T-helper 2 cell treated with Interferon-gamma antibody and Interleukin-4, amounts not matched to agents 5 μg/mL and 100 μg/mL, for 36 hours (primary cell): ENCODE measurements at regions not wholly inside any gene's neighbourhood (a gene's known extent, or its start where the extent isn't known, plus 50 kb on each side); places are given as distances from the start of the nearest gene placed in this dataset.
A peak's percentile ranks its signal among the peaks of the same experiment; 100 is the strongest.

Source experiments
- DNase-seq: peaks from one replicate; pipeline ENCODE4 v3.0.0; 2021; ENCODE audit warnings: low spot score
- H3K27ac Mint-ChIP-seq: one replicate; pipeline ENCODE4 v1.8.0; 2021; ENCODE audit warnings: mild to moderate bottlenecking, mixed read lengths
- H3K27me3 Mint-ChIP-seq: one replicate; pipeline ENCODE4 v1.8.0; 2021; ENCODE audit warnings: low read depth, mixed read lengths
- H3K36me3 Mint-ChIP-seq: one replicate; pipeline ENCODE4 v1.8.0; 2021; ENCODE audit warnings: low read depth, mixed read lengths
- H3K4me1 Mint-ChIP-seq: one replicate; pipeline ENCODE4 v1.8.0; 2021; ENCODE audit warnings: low read depth, mixed read lengths
- H3K4me3 Mint-ChIP-seq: one replicate; pipeline ENCODE4 v1.8.0; 2022; ENCODE audit warnings: mild to moderate bottlenecking, moderate library complexity, mixed read lengths
- H3K9me3 Mint-ChIP-seq: one replicate; pipeline ENCODE4 v1.8.0; 2021; ENCODE audit warnings: mixed read lengths

DNA sequence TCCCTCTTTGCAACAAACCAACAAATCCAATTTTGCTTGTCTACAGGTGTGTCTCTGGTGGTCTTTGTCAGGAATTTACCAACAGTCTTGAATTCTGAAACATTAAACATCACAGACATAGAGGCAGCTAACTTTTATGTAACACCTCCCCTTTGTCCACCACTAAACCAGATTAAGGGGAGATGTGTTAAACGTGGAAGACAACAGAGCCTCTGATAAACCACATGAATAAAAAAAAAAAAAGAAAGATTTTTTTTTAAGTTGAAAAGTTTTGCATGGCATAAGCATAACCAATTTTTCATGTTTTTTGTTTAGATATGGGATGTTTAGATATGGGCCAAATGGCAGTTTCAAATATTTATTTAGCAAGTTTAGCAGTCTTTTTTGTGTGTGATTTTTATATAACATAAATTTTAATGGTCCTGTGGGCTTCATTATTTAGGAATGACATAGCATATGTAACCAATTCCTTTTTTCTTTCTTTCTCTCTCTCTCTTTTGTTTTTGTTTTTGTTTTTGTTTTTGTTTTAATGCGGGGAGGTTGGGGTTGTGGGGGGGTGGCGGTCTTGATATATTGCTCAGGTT lies 60.7 kb upstream of the BTN3A2 start:
- Mint-ChIP-seq H3K9me3 (no peaks in the 10 kb centered on the region), H3K27me3 (no peaks in the 10 kb centered on the region)
- no peak for DNase-seq

DNA sequence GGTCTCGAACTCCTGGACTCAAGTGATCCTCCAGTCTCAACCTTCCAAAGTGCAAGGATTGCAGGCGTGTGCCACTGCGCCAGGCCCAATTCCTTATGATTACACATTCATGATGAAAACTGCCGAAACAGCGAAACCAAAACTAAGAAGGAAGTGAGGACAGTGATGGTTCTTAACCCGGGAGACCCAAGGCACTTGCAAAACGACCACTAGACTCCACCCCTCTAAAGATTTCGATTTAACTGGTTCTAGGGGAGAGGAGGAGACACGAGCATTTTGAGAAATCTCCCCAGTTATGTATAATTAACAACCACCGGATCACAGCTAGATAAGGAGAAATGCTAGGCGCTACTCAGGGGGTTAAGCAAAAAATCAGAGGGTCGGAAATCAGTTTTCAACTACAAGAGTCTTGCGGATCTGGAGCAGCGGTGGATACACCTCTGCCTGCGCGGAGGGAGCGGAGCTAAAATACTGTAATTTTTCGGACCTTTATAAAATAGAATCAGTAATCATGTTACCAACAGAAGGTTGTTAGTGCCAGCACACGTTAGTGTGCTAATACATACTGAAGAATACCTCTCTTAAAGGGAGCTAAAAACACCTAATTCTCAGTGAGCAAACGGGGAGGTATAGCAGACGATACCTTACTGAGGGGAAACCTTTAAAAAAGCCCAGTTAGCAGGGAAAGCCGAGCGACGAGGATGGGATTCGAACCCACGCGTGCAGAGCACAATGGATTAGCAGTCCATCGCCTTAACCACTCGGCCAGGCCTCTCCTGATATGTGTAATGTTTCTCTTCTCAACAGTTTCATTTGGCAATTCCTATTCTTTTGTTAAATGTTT lies 60.0 kb upstream of the BTN3A2 start:
- H3K9me3 Mint-ChIP-seq = no peaks in the 10 kb centered on the region
- no peaks in the 10 kb centered on the region for H3K27me3 Mint-ChIP-seq
- DNase-seq = peak; percentile 44
- H3K4me1 Mint-ChIP-seq = peaks cover 51% of the 10 kb centered on the region
- H3K36me3 Mint-ChIP-seq = no peaks in the 10 kb centered on the region
- H3K4me3 Mint-ChIP-seq = peak overlapping the region; percentile 87
- peak overlapping the region; percentile 93 for H3K27ac Mint-ChIP-seq

More for the DNA sequence above, 60.7 kb upstream of the BTN3A2 start:
- peak overlapping the region; percentile 93 for H3K27ac Mint-ChIP-seq
- no peaks in the 10 kb centered on the region for H3K36me3 Mint-ChIP-seq
- H3K4me1 Mint-ChIP-seq = peaks cover 44% of the 10 kb centered on the region
- H3K4me3 Mint-ChIP-seq = peak overlapping the region; percentile 87

DNA sequence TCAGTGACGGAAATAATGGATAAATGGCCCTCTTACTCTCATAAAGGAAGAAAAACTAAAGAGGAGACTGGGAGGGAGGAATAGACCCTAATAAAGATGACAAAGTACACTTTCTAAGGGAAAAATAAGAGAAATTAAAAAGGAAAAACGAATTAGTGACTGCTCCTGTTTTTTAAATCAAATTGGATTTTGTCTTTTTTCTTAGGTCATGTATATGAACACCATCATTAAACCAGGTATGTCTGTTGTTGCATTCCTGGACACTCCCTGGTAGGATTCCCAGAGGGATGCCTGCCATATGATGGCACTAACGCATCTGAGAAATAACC lies 59.4 kb upstream of the BTN3A2 start:
- Mint-ChIP-seq H3K9me3 (no peaks in the 10 kb centered on the region), H3K27ac (peak overlapping the region; percentile 93), H3K4me3 (peak overlapping the region; percentile 87), H3K36me3 (no peaks in the 10 kb centered on the region), H3K27me3 (no peaks in the 10 kb centered on the region), H3K4me1 (peaks cover 53% of the 10 kb centered on the region)
- DNase-seq = no peak

DNA sequence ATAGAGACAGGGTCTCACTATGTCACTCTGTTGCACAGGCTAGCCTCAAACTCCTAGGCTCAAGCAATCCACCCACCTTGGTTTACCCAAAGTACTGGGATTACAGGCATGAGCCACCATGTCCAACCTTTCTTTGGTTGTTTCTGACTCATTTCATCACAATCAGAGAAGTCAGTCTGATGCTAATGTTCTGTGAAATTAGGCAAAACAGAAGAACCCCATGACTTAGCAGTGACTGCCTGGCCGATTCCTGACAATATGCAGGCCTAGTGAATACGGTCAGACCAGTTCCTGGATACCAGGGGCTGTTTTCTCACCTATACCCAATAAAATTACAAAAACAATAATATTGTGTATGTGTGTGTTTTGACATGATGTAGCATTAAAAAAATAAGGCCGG lies 58.8 kb upstream of the BTN3A2 start:
- no peak for DNase-seq
- H3K36me3 Mint-ChIP-seq = no peaks in the 10 kb centered on the region
- H3K4me3 Mint-ChIP-seq = no peak overlapping the region
- H3K4me1 Mint-ChIP-seq = peaks cover 54% of the 10 kb centered on the region
- H3K9me3 Mint-ChIP-seq = no peaks in the 10 kb centered on the region
- no peaks in the 10 kb centered on the region for H3K27me3 Mint-ChIP-seq
- H3K27ac Mint-ChIP-seq = no peak overlapping the region

DNA sequence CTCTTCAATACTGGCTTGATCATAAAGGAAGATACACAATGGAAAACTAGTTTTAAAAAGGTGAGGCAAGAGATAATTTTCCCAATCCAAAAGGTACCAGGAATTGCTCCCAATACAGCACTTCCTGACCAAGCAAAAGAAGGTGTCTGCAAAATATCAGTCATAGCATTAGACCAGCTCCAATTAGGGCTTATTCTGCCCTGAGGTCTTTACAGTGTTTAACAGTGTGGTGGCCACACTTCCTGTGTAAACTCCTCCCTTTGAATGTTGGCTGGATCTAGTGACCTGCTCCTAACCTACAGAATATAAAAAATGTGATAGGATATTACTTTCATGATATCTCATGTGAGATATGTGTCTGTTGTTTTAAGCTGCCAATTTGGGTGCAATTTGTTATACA lies 57.1 kb upstream of the BTN3A2 start:
- Mint-ChIP-seq H3K9me3 (no peaks in the 10 kb centered on the region), H3K27me3 (peaks cover under 1% of the 10 kb centered on the region), H3K27ac (peak overlapping the region; percentile 45), H3K36me3 (no peaks in the 10 kb centered on the region), H3K4me3 (no peak overlapping the region), H3K4me1 (peaks cover 61% of the 10 kb centered on the region)
- no peak for DNase-seq

DNA sequence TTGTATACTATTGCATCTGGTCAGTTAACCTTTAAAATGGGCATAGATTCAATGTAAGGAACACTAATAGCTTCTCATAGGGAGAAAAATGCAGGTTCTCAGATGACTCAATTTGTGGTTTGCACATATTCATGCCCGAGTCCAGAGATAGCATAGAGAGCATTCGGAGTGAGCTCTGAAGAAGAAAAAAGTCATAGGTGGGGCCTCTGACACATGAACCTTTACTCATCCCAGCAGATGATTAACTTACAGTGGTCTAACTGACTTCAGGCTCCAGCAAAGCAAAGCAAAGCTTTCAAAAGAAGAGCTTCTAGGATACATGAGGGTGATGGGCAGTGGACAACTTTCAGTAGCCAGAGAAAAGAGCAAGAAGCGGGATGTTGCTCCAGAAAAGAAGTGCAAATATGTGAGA lies 55.3 kb upstream of the BTN3A2 start:
- peaks cover 58% of the 10 kb centered on the region for H3K4me1 Mint-ChIP-seq
- peak; percentile 50 for DNase-seq
- no peaks in the 10 kb centered on the region for H3K9me3 Mint-ChIP-seq

DNA sequence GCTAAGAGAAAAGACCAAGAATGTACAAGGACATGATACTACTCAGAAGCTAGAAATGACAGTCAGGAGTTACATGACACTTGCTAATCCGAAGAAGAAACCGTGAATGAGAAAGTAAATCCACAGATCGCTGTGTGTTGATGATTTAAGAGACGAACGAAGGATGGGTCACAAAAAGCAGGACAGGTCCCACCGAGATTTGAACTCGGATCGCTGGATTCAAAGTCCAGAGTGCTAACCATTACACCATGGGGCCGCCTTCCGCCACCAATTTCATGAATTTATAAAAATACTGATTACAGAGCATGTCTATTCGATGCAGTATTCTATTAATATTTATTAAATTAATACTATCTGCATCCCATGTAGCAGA lies 54.0 kb upstream of the BTN3A2 start:
- Mint-ChIP-seq H3K4me1 (peaks cover 49% of the 10 kb centered on the region), H3K4me3 (peak overlapping the region; percentile 41), H3K9me3 (no peaks in the 10 kb centered on the region), H3K27ac (peak overlapping the region; percentile 85), H3K27me3 (peaks cover 5% of the 10 kb centered on the region), H3K36me3 (no peaks in the 10 kb centered on the region)
- DNase-seq = no peak

More for the DNA sequence above, 55.3 kb upstream of the BTN3A2 start:
- Mint-ChIP-seq H3K4me3 (peak overlapping the region; percentile 29), H3K36me3 (no peaks in the 10 kb centered on the region), H3K27me3 (peaks cover 5% of the 10 kb centered on the region), H3K27ac (peak overlapping the region; percentile 51)

DNA sequence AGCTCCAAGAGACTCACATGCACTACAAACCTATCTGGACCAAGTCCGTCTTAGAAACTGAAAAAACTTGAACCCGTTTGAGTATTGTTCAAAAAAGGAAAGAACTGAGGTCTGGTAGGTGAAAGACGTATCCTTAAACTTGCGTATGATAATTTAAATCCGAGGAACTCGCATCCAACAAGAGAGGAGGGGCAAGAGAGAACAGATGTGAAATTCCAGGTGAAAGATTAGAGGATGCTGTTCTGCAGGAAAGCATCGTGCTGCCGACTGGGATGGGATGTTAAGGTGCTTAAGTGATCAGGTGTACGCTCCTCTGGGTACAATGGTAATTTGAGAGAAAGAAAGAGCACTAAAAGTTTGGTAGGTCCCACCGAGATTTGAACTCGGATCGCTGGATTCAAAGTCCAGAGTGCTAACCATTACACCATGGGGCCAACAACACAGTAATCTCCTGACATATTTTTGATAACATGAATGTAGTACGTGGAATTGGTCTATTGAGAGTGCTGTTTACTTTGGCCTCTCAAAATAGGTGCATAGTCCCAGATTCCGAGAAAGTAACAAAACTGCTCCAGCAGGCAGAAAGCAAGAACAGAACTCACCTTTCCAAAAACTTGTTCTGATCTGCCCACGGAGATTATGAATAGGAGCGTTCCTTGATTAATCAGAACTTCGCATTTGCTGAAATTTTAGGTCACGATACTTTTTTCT lies 53.5 kb upstream of the BTN3A2 start:
- Mint-ChIP-seq H3K4me1 (peaks cover 49% of the 10 kb centered on the region), H3K27me3 (peaks cover 5% of the 10 kb centered on the region), H3K27ac (peak overlapping the region; percentile 85), H3K36me3 (no peaks in the 10 kb centered on the region), H3K9me3 (no peaks in the 10 kb centered on the region), H3K4me3 (peak overlapping the region; percentile 92)
- peak; percentile 55 for DNase-seq

DNA sequence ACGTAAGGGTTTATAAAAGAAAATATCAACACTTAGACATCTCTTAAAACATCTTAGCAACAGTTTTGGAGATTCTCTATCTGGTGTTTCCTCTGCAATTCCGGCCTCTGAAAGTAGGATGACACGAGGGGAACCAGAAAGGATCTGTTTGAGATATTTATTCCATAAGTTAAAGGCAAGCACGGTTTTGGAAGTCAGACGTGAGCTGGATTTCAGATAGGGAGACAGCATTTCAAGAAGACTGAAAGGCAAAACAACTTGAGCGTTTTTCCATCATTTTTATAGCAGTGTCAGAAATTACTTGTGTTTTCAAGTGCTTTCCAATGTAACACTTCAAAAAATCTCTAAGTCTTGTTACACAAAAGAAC lies 52.9 kb upstream of the BTN3A2 start:
- peak overlapping the region; percentile 92 for H3K4me3 Mint-ChIP-seq
- peaks cover 5% of the 10 kb centered on the region for H3K27me3 Mint-ChIP-seq
- H3K36me3 Mint-ChIP-seq = no peaks in the 10 kb centered on the region
- no peak for DNase-seq
- H3K27ac Mint-ChIP-seq = peak overlapping the region; percentile 85
- H3K4me1 Mint-ChIP-seq = peaks cover 49% of the 10 kb centered on the region
- H3K9me3 Mint-ChIP-seq = no peaks in the 10 kb centered on the region

DNA sequence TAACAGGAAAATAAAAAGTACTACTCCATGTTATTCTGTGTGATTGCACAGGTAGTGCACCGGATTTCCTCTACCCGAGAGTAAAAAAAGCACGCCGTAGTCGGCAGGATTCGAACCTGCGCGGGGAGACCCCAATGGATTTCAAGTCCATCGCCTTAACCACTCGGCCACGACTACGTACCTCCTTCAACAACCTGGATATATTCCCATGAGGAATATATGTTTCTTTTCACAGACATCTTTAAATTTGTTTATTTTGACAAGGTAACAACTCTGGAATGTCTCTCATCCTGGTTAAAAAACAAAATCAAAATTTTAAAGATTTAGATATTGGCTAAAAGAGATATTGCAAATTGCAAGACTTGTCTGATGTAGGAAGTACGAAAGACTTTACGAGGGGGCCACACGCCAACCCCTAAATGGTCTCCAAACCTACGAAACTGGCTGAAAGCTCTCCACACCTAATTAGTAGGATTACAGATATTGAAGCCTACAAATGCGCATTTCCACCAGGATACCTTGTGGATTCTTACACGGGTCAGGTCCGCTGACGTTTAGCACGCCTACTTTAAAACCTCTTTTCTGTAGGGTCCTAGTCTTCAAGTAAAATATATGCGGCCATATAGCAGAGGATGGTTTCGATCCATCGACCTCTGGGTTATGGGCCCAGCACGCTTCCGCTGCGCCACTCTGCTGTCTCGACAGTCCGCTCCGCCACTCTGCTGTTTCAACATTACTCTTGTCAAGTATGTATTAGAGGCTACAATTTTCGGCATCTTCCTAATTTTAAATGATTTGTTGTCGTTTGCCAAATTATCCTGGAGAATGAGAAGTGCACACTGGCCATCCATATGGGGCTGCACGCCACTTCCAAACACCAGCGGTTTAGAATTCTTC lies 52.2 kb upstream of the BTN3A2 start:
- peak; percentile 77 for DNase-seq
- H3K27ac Mint-ChIP-seq = peak overlapping the region; percentile 85
- H3K4me3 Mint-ChIP-seq = peak overlapping the region; percentile 92
- H3K9me3 Mint-ChIP-seq = no peaks in the 10 kb centered on the region
- H3K4me1 Mint-ChIP-seq = peaks cover 43% of the 10 kb centered on the region
- peaks cover 5% of the 10 kb centered on the region for H3K27me3 Mint-ChIP-seq
- no peaks in the 10 kb centered on the region for H3K36me3 Mint-ChIP-seq
